Skeletal muscle cell (primary cell): ENCODE measurements at regions not wholly inside any gene's neighbourhood (a gene's known extent, or its start where the extent isn't known, plus 50 kb on each side); places are given as distances from the start of the nearest gene placed in this dataset.

Experiments
- DNase-seq: peaks from one replicate; pipeline ENCODE4 v3.0.0-alpha.2; 2010; ENCODE audit warnings: low read depth
- H3K4me3 ChIP-seq: 2 replicates; pipeline ENCODE4 v1.5.1; 2011; ENCODE audit warnings: low read depth, mild to moderate bottlenecking, control low read depth, low read length, moderate library complexity

DNA sequence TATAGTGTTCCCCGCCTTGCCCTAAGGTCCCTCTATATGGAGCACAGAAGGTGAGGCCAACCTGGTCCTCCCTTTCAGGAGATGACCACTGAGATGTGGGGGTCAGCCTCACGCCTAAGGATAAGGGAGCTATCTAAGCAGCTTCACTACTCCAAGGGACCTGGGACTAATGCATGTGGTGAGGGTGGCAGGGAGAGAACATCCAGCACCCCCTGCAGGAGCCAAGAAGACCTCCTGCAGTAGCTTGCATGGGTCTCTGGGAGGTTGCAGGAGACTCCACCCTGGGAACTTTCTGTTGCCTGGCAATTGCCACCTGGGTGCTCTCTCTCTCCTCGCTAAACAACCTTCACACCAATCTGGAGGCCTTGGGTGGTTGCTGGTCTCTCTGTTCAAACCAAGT, 93.0 kb upstream of the KLHL29 start:
- no peak for DNase-seq
- no peak overlapping the region for H3K4me3 ChIP-seq

DNA sequence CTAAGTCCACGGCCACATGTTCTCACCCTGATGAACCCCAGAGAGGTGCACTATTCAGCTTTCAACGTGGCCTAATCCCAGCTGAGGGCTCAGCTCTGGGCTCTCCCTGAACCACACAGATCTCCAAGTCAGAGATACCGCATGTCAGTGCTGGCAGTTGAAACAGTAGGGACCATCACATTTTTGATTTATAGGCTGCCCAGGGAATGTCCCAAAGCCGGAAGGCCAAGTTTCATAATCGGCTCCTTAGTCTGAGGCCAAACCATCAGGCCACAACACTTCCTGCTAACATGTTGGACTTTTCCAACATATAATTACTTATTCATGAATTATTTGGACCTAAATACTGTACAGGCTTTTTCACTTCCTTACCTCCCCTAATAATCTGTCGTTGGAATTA, 91.9 kb upstream of the KLHL29 start:
- H3K4me3 ChIP-seq = no peak overlapping the region
- no peak for DNase-seq

DNA sequence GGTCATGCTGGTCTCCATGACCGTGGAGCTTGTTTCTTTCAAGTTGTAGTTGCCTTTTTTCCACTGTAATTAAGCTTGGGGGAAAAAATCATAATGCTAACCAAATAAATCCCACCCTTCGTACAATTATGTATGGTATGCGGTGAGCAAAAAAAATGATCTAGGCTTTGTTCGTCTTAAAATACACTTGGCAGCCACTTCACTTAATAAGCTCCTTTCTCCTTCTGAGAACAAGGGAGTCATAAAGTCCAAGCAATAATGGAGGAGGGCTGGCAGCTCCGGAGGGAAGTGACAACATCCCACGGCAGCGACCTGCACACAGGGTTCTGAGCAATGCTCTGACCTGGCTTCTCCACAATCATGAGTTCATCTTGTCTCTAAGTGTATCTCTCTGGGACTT, 91.2 kb upstream of the KLHL29 start:
- no peak for DNase-seq
- H3K4me3 ChIP-seq = no peak overlapping the region

DNA sequence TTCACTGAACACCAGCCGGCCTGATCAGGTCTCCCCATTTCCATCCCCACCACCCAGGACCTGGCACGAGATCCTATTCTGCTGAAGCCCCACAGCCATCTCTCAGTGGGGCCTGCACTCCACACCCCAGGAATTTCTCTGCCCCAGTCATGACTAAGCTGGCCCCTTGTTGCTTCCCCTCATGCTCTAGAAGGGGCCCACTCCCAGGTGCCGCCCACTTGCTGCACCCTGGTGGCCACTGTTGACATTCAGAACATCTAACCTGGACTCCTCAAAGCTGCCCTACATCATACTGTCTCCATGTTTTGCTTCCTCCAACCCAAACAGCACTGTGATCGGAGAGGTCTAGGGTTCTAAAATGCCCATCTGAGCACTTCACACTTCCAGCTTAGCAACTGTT, 90.7 kb upstream of the KLHL29 start:
- DNase-seq = no peak
- no peak overlapping the region for H3K4me3 ChIP-seq

DNA sequence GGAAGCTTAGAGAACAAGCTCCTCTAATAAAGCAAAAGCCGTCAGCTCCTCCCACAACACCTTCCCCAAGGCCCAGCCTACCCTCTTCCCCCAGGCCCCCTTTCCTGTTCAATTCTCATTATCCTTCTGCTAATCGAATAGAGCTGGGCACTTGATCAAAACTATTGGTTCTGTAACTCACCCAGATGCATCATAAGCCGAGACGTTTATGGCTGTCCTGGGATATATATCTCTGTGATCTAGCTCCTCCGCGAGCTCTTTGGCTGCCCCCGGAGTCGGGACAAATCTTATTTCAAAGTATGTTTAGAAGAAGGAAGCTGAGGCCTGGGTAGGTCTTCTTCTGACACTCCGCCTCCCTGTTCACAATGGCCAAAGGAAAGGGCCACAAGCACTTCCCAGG, 88.3 kb upstream of the KLHL29 start:
- no peak for DNase-seq
- H3K4me3 ChIP-seq = no peak overlapping the region

DNA sequence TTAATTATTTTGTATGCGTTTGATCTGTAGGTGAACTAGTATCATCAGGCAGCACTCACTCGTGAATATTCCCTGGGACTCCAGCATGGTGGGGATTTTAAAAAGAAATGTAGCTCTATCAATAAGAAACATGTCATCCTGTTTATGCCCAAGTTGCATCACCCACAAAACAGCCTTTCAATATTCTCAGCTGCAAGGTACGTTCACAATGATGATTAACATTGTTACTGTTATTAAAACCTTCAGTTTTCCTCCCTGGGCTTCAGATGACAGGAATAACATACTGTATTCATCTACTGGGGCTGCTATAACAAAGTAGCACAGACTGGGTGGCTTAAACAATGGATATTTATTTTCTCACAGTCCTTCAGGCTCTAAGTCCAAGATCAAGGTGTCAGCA, 87.9 kb upstream of the KLHL29 start:
- no peak overlapping the region for H3K4me3 ChIP-seq
- DNase-seq = no peak

DNA sequence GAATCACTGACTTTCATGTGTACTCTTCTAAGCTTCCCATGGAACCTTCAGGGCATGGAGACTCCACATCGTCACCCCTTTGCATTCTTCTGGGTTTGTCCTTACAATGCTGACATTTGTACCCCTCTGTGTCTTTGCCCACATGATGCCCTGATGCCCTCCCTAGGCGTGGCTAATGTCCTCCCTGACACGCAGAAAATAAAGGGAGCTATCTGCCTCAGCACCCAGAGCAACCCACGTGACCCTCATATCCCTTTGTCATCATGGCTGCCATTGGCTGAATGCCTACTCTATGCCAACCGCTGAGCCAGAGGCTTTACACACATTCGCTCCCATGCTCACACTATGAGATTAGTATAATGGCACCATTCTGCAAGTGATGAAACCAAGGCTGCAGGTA, 86.4 kb upstream of the KLHL29 start:
- no peak for DNase-seq
- H3K4me3 ChIP-seq = no peak overlapping the region

DNA sequence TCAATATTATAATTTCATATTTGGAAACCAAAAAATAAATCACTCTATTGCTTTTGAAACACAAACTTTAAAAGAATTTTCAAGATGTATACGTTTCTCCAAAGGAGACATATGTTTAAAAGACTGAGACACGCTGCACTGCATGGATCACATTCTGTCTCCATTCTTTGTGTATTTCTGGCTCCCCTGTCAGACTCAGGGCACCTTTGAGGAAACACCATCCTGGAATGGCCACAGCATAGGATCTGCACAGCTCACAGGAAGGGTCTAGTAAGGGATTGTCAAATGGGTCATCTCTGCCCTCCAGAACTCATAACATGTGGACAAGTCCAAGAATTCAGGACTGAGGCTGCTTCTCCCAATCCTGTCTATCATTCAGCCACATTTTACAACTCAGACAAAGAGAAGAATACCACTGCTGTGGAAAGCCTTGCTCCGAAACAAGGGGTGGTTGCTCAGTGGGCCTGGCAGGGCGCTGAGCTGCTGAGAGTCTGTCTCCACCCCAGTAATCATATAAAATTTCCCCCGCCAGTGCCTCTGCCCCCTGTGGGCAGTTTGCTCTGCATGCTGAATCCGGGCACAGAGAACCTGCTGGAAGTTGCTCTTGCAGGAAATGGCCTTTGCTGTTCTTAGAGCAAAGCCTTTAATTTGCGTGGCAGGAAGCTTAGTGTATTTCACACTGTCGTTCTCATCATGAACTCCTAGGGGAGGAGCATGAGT, 85.3 kb upstream of the KLHL29 start:
- DNase-seq = no peak

DNA sequence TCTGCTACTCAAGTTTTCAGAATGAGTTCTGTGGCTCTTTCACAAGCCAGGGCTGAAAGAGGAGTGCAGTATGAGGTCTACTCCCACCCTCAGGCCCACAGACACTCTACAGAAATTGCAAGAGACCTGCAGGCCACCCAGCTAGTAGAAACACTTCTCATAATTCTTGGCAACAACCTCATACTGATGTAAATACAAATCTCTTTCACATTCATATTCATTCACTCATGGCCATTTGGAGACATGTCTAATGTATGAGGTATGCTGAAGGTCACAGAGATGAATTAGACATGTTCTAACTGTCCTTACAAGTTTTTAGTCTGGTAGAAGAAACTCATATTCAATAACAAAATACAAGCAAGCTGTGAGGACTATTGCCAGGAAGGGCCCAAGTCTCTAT, 83.8 kb upstream of the KLHL29 start:
- H3K4me3 ChIP-seq = no peak overlapping the region
- no peak for DNase-seq

More for the DNA sequence above, 85.3 kb upstream of the KLHL29 start:
- no peak overlapping the region for H3K4me3 ChIP-seq

DNA sequence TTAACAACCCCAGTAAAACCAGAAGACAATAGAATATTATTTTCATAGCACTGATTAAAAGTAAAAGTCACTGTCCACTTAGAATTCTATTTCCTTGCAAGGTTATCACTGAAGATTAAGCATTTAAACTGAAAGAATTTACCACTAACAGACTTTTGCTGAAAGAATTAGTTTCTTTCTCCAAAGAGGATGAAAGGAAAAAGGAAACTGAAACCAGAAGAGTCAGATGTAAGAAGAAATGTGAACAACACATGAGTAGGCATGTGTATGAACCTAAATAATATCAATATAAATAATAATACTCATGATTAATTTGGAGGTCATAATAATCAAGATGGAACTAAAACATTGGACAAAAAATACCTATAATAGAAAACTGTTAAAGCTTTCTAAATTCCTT, 82.4 kb upstream of the KLHL29 start:
- no peak overlapping the region for H3K4me3 ChIP-seq
- no peak for DNase-seq

DNA sequence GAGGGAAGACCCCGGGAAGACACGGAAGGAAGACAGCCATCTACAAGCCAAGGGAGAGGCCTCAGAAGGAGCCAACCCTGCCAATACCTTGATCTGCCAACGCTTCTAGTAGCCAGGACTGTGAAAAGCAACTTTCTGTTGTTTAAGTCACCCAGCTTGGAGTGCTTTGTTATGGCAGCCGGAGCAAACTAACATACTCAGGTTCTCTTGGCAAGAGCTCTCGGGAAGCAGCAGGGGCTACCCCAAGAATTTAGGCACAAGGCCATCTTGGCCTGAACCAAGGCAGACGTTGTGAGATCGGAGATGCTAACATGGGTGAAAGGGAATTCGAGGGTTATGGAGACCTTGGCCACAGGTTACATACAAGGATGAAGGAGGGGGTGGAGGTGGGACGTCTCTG, 78.6 kb upstream of the KLHL29 start:
- no peak for DNase-seq
- H3K4me3 ChIP-seq = no peak overlapping the region

DNA sequence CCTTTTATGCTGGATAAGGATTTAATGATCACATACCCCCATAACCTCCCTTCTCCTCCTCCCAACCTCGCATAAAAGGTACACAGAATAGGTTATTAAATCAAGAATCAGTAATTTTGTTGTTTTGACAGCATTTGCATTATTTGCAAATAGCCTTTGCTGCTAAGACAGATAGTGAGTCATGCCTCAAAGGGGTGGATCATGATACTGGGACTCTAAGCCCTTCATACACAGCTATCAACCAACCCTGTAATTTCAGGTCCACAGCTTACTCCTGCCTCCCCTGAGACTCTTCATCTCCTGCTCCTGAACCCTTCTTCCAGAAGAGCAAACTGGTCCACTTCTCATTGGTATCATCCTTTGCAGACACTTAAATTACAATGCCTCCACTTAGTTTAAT, 73.8 kb upstream of the KLHL29 start:
- DNase-seq = no peak
- no peak overlapping the region for H3K4me3 ChIP-seq

DNA sequence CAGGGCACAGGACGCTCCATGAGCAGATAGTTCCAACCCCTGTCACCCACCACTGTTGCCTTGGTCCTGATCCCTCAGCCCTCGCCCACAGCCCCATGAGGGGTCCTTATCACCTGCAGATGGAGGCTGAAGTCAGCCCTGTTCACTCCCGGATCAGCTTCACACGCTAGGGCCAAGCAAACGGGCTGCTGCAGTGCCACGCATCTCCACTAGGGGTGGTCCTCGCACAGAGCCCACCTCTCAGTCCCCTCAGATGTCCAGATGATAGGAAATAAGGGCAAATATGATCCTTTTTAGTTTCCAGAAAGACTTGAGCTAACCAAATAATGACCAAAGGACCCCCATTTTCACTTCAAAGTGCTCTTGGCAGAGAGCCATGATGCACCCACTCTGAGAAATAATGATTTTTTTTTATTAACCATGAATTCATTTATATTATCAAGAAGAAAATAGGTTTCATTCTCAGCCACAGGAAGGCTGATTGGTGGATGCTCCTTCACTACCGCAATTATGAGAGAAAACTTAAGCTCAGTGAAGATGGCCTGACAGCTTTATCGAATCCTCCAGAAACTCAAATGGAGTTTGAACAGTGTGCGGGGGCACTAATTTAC, 71.9 kb upstream of the KLHL29 start:
- no peak for DNase-seq
- no peak overlapping the region for H3K4me3 ChIP-seq

DNA sequence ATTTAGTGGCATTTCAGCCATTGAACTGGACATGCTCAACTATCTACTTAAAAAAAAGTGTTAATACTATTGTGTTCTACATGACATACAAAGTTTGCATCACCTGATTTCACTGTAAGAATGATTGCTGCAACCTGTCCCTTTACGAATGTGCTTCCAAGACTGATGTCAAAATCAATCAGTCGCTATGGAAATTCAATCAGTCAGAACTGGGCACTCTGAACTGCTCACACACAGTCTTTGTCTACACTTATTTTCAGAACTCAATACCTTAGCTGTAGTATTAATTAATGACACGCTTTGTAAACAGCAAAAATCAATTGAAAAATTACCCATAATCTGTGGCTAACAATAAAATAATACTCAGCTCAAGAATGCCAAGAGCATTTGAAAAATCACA, 70.3 kb upstream of the KLHL29 start:
- H3K4me3 ChIP-seq = no peak overlapping the region
- DNase-seq = no peak

DNA sequence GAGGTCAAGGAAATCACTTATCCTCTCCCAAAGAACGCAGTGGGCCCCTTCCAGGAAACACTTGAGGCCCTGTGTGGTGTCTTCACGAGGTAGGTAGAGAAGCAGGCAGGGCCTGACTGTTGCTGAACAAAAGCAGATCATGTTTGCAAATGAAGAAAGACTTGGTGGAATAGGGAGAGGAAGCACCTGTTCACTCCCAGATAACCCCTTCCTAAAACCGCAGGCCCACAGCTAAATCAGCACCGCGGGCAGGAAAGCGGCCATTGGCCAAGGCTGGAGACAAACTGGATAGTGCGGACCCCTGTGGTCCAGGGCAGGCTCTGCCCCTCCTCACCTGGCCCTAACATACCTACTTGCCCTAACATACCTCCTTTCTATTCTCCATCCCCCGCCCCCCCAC, 64.9 kb upstream of the KLHL29 start:
- DNase-seq = no peak
- H3K4me3 ChIP-seq = no peak overlapping the region

DNA sequence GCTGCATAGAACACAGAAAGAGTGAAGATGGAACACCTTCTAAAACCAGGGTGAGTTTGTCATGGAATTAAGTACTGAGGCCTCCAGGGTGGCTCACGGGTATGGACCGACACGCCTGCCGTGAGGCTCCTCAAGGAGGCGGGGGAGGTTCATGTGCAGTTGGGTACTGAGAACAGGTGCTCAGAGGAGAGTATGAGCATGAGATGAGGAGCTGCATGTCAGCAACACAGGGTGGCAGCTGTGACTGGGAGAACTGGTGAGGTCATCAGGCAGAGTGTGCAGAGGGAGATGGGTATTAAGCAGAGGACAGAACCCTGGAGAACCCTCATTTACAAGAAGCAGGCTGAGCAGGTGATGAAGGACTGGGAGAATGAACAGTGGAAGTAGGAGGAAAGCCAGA, 63.2 kb upstream of the KLHL29 start:
- no peak overlapping the region for H3K4me3 ChIP-seq
- no peak for DNase-seq

DNA sequence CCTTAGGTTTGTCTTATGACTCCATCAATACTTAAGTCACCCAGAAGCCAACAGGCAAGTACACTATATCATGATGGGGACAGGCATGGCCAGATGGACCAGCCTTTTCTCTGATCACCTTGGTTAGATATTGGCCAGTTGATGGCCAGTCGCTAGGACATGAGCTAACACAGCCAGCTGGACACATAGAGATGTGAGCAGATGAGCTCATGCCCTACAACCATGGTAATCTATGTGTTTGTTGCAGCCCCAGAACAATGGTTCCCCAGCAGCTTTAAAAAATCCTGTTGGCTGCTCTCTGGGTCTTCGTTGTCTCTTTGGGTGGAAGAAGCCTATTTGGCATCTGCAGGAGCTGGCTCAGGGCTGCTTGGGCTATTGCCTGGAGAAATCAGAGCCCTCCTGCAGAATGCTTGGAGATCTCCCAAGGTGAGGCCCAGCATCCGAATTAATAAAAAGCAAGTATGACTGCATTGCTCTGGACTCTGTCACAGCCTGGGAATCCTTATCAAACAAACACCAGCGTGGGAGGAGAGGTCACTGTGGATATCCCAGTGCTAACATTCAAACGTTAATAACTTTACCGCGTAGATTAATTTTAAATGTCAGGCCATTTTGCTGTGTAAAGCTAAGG, 62.3 kb upstream of the KLHL29 start:
- no peak for DNase-seq
- H3K4me3 ChIP-seq = no peak overlapping the region

DNA sequence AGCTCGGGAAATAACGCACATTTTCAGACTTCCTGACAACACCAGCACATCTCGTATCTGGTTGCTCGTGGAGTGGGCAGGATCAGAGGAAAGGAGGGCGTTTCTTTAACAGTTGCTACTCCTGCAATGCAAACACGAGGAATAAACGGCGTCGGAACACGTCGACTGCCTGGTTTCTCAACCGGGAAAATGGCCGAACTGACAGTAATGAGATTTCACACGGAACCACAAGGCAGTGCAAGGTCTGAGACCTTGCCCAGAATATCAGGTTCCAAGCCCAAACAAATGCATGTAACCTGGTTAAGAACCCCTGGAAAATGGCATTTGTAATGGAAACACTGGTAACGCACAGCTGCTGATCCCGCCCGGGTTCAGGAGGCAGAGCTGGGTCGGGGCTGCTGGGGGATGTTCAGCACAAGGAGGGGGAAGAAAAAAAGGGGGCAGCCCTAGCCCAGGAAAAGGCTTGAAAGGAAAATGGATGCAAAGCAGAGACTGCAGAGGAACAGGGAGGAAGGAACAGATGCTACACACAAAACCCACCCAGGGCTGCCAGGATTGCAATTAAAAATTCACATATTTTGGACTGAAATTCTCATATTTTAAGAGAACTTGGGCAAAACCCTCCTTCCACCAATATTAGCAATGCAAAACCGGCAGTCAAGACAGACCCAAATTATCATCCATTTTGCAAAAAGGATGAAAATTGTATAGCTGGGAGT, 61.6 kb upstream of the KLHL29 start:
- no peak overlapping the region for H3K4me3 ChIP-seq
- DNase-seq = no peak

DNA sequence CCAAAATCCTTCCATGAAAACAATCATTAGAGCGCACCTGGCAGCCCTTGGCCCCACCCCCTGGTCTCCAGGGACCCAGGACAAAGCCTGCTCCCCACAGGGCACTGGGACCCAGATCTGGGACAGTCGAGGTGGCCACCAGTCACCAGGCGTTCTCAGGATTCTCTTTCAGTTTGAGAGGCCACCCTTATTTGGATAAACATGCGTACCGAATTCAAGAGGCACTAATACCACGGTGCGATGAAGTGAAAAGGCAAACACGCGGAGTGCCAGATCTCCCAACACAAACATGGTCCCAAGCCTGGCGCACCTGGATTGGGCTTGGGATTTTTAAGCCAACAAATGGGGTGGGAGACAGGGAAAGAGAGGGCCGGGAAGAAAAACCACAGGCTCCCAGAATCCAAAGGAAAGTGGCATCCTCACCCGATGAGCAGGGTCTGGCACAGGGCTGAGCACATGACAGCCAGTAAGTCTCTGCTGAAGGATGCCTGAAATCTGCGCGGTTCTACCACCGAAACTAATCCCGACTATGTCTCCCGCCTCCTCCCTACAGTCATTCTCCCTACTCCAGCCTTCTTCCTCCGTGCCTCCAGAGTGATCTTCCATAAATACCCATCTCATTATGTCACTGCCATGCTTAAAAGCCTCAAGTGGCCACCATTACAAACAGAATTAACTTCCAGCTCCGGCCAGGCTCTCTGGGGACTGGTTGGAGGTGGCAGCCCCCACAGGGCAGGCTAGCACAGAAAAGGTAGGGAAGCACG, 60.9 kb upstream of the KLHL29 start:
- no peak for DNase-seq
- H3K4me3 ChIP-seq = no peak overlapping the region

DNA sequence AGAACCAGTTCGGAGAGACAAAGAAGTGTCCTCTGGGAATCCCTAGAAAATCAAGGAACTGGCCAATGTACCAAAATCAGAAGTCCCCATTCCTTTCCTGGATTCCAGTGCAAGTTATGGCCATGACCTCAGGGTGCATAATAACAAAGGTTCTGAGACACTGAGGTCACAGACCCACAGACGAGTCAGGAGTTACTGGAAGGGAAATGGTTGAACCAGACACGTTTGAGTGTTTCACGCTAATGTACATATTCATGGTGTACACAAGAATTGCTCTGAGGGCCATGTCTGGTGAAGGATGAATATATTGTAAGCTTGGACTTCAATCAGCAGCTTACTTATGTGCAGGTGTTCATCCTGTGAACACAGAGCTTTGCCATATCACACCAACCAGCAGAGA, 58.6 kb upstream of the KLHL29 start:
- DNase-seq = no peak
- H3K4me3 ChIP-seq = no peak overlapping the region
